LHCN-M2 (cell line): ENCODE measurements at regions not wholly inside any gene's neighbourhood (a gene's known extent, or its start where the extent isn't known, plus 50 kb on each side); places are given as distances from the start of the nearest gene placed in this dataset.
"Not testable (repeated sequence)": the region's sequence is repeated elsewhere in the genome, so short reads cannot be mapped to it uniquely, and the experiment has no call there.

Experiments used
- DNase-seq: peaks from one replicate; pipeline ENCODE4 v3.0.0-alpha.2; 2012; ENCODE audit warnings: low read depth

GRCh38 chr13:78540058-78540457 is 63.3 kb downstream of the POU4F1 start:
- peak; percentile 0 for DNase-seq

GRCh38 chr13:78526044-78526443 is 77.3 kb downstream of the POU4F1 start:
- not testable (repeated sequence) for DNase-seq

- no peak for DNase-seq
Measured at GRCh38 chr13:78524936-78525335, 78.4 kb downstream of the POU4F1 start.

- DNase-seq = no peak
Measured at GRCh38 chr13:78521091-78521490, 82.3 kb downstream of the POU4F1 start.

GRCh38 chr13:78520425-78520824 is 82.9 kb downstream of the POU4F1 start:
- DNase-seq = no peak

- not testable (repeated sequence) for DNase-seq
Measured at GRCh38 chr13:78518482-78518881, 84.9 kb downstream of the POU4F1 start.

GRCh38 chr13:78499802-78500201 is 103.5 kb downstream of the POU4F1 start:
- DNase-seq = no peak

GRCh38 chr13:78497702-78498355 is 105.5 kb downstream of the POU4F1 start:
- no peak for DNase-seq

GRCh38 chr13:78491978-78492377 is 111.4 kb downstream of the POU4F1 start:
- DNase-seq = no peak

GRCh38 chr13:78490225-78490624 is 113.1 kb downstream of the POU4F1 start:
- not testable (repeated sequence) for DNase-seq

GRCh38 chr13:78487707-78488106 is 115.6 kb downstream of the POU4F1 start:
- no peak for DNase-seq

- no peak for DNase-seq
Measured at GRCh38 chr13:78485803-78486202, 117.5 kb downstream of the POU4F1 start.

- DNase-seq = no peak
Measured at GRCh38 chr13:78478183-78478582, 125.2 kb downstream of the POU4F1 start.

- no peak for DNase-seq
Measured at GRCh38 chr13:78476910-78477309, 126.4 kb downstream of the POU4F1 start.

GRCh38 chr13:78468621-78469020 is 134.7 kb downstream of the POU4F1 start:
- DNase-seq = no peak

GRCh38 chr13:78465250-78465649 is 138.1 kb downstream of the POU4F1 start:
- no peak for DNase-seq

- DNase-seq = no peak
Measured at GRCh38 chr13:78460176-78460575, 143.2 kb downstream of the POU4F1 start.

GRCh38 chr13:78443839-78444238 is 159.5 kb downstream of the POU4F1 start:
- no peak for DNase-seq

GRCh38 chr13:78437781-78438180 is 165.6 kb downstream of the POU4F1 start:
- no peak for DNase-seq

- DNase-seq = no peak
Measured at GRCh38 chr13:78436311-78436710, 167.0 kb downstream of the POU4F1 start.

GRCh38 chr13:78431328-78431727 is 172.0 kb downstream of the POU4F1 start:
- no peak for DNase-seq

- no peak for DNase-seq
Measured at GRCh38 chr13:78430811-78431210, 172.5 kb downstream of the POU4F1 start.

- DNase-seq = no peak
Measured at GRCh38 chr13:78430166-78430791, 173.1 kb downstream of the POU4F1 start.

- DNase-seq = no peak
Measured at GRCh38 chr13:78428646-78429045, 174.7 kb downstream of the POU4F1 start.
